Thyroid gland (tissue), 4 donors: ENCODE measurements at regions not wholly inside any gene's neighbourhood (a gene's known extent, or its start where the extent isn't known, plus 50 kb on each side); places are given as distances from the start of the nearest gene placed in this dataset.

Source experiments
- CTCF ChIP-seq, 6 experiments: fragments of 200-600 bp in 3 of 6; fragments of 450-650 bp in 3 of 6; sonication (generic) in 3 of 6; IDR thresholded peaks; one replicate each; pipeline ENCODE4 v1.5.1; 2016 to 2019; ENCODE audit warnings: antibody characterized with exemption in 6 of 6, mild to moderate bottlenecking in 2 of 6, inconsistent platforms in 1 of 6, moderate library complexity in 1 of 6
- POLR2A ChIP-seq, 2 donors: fragments of 450-650 bp; IDR thresholded peaks; one replicate each; pipeline ENCODE4 v1.6.1; 2017; ENCODE audit warnings: antibody characterized with exemption in 2 of 2, mild to moderate bottlenecking in 2 of 2, moderate library complexity in 1 of 2

- TF ChIP-seq CTCF (IDR thresholded peaks at IDR 0.05) (no peak), POLR2A (IDR thresholded peaks at IDR 0.05) (no peak)
Measured at GRCh38 chr17:79667746-79668145, 56.9 kb upstream of the RBFOX3 start.
